ENCODE measurements at regions not wholly inside any gene's neighbourhood (a gene's known extent, or its start where the extent isn't known, plus 50 kb on each side); places are given as distances from the start of the nearest gene placed in this dataset.

- TF ChIP-seq CTCF (IDR thresholded peaks at IDR 0.05; ENCODE audit: low read depth, low read length, poor library complexity, severe bottlenecking) (no peak), EZH2phosphoT487 (IDR thresholded peaks at IDR 0.05; ENCODE audit: borderline replicate concordance, low read length) (no peak)
Observed at GRCh38 chr15:94563456-94563855, 332.1 kb downstream of the MCTP2 start.

Data from DOHH2 (cell line).